HG02642 (cell line): ENCODE measurements at regions not wholly inside any gene's neighbourhood (a gene's known extent, or its start where the extent isn't known, plus 50 kb on each side); places are given as distances from the start of the nearest gene placed in this dataset.
"Not testable (repeated sequence)": the region's sequence is repeated elsewhere in the genome, so short reads cannot be mapped to it uniquely, and the experiment has no call there.

Source experiments
- ATAC-seq: cut with Tn5 transposase; IDR thresholded peaks from one replicate; pipeline ENCODE4 v1.9.1; 2021; ENCODE audit warnings: mild to moderate bottlenecking; ENCODE audit not compliant: unreplicated experiment, poor library complexity

- ATAC-seq: no peak
Observed at GRCh38 chr7:79664884-79665676, 211.6 kb upstream of the MAGI2 start.

GRCh38 chr7:79658304-79658703, 204.8 kb upstream of the MAGI2 start:
- ATAC-seq: no peak

GRCh38 chr7:79653136-79653631, 199.7 kb upstream of the MAGI2 start:
- no peak for ATAC-seq

- ATAC-seq: no peak
Observed at GRCh38 chr7:79652619-79653018, 199.2 kb upstream of the MAGI2 start.

- ATAC-seq: no peak
Observed at GRCh38 chr7:79647711-79648110, 194.2 kb upstream of the MAGI2 start.

GRCh38 chr7:79646278-79646677, 192.8 kb upstream of the MAGI2 start:
- no peak for ATAC-seq

- no peak for ATAC-seq
Observed at GRCh38 chr7:79636849-79637248, 183.4 kb upstream of the MAGI2 start.

GRCh38 chr7:79625921-79626320, 172.5 kb upstream of the MAGI2 start:
- ATAC-seq: not testable (repeated sequence)

- ATAC-seq: no peak
Observed at GRCh38 chr7:79624336-79624735, 170.9 kb upstream of the MAGI2 start.

- ATAC-seq: no peak
Observed at GRCh38 chr7:79622781-79623180, 169.3 kb upstream of the MAGI2 start.

- ATAC-seq: no peak
Observed at GRCh38 chr7:79620291-79620690, 166.8 kb upstream of the MAGI2 start.

- ATAC-seq: no peak
Observed at GRCh38 chr7:79619216-79619615, 165.7 kb upstream of the MAGI2 start.

- ATAC-seq: no peak
Observed at GRCh38 chr7:79615871-79616640, 162.6 kb upstream of the MAGI2 start.

- ATAC-seq: no peak
Observed at GRCh38 chr7:79615466-79615865, 162.0 kb upstream of the MAGI2 start.

- ATAC-seq: no peak
Observed at GRCh38 chr7:79612903-79613302, 159.4 kb upstream of the MAGI2 start.

GRCh38 chr7:79612022-79612421, 158.6 kb upstream of the MAGI2 start:
- ATAC-seq: no peak

GRCh38 chr7:79610748-79611304, 157.4 kb upstream of the MAGI2 start:
- no peak for ATAC-seq

- ATAC-seq: no peak
Observed at GRCh38 chr7:79610313-79610712, 156.8 kb upstream of the MAGI2 start.

- ATAC-seq: no peak
Observed at GRCh38 chr7:79608005-79608404, 154.5 kb upstream of the MAGI2 start.

GRCh38 chr7:79604841-79605240, 151.4 kb upstream of the MAGI2 start:
- no peak for ATAC-seq

GRCh38 chr7:79598351-79598750, 144.9 kb upstream of the MAGI2 start:
- no peak for ATAC-seq
